Ovary (tissue), 7 donors: ENCODE measurements at regions not wholly inside any gene's neighbourhood (a gene's known extent, or its start where the extent isn't known, plus 50 kb on each side); places are given as distances from the start of the nearest gene placed in this dataset.

Experiments used
- DNase-seq, 5 donors: peaks; one replicate each; pipeline ENCODE4 v3.0.0-alpha.2; 2019 to 2020
- H3K27ac ChIP-seq, 2 donors: fragments of 200-600 bp; one replicate each; pipeline versions ENCODE4 v1.5.1 to v1.8.0; 2019 to 2022
- H3K27me3 ChIP-seq: fragments of 200-600 bp; one replicate; pipeline ENCODE4 v1.8.0; 2022
- H3K36me3 ChIP-seq: fragments of 200-600 bp; sonication (generic); one replicate; pipeline ENCODE4 v1.5.1; 2019
- H3K4me1 ChIP-seq: one replicate; pipeline ENCODE4 v1.8.1; 2013; ENCODE audit warnings: mild to moderate bottlenecking, moderate library complexity; ENCODE audit not compliant: insufficient read depth
- H3K4me3 ChIP-seq: fragments of 200-600 bp; sonication (generic); one replicate; pipeline ENCODE4 v1.5.1; 2017
- H3K9me3 ChIP-seq, 2 donors: fragments of 200-600 bp in 1 of 2; sonication (generic) in 1 of 2; one replicate each; pipeline versions ENCODE4 v1.5.1 to v1.8.1; 2013 to 2019; ENCODE audit warnings: mild to moderate bottlenecking in 1 of 2, moderate library complexity in 1 of 2
- EP300 ChIP-seq: sonication (generic); formaldehyde crosslinking; IDR thresholded peaks from one replicate; pipeline ENCODE4 v1.6.1; 2017; ENCODE audit warnings: antibody characterized with exemption
- POLR2A ChIP-seq: fragments of 450-650 bp; IDR thresholded peaks from one replicate; pipeline ENCODE4 v1.6.1; 2017; ENCODE audit warnings: antibody characterized with exemption, mild to moderate bottlenecking, moderate library complexity
- WGBS, 3 donors: extraction: QIAGEN DNeasy Blood & Tissue Kit in 1 of 3; methylation state at CpG; one replicate each; pipeline versions ENCODE4 v1.1.5 to v1.1.7; 2013 to 2017; 5-methylcytosine and 5-hydroxymethylcytosine counted together
- intact Hi-C, 4 donors: fragments of 100-400 bp; cut with DNase I; formaldehyde crosslinking; loops; one replicate each; pipeline versions ENCODE4 v1.11.0 to v1.15.1; 2022 to 2023
- TF ChIP-seq, protein P1 (sequence below), 3 donors: fragments of 450-650 bp in 2 of 3; fragments of 200-600 bp in 1 of 3; IDR thresholded peaks; one replicate each; pipeline versions ENCODE4 v1.5.1 to v1.8.0; 2016 to 2022; ENCODE audit warnings: antibody characterized with exemption in 3 of 3, mild to moderate bottlenecking in 1 of 3
- donor health status: DM: no; HTN: no; CAD: no; lungs with moderate emphysema.
- donor health status: DM: no; HTN: no; CAD: no.
- donor health status: Bipolar disorder and iron deficiency.
- donor health status: DM: no; HTN: no; CAD: no.
- donor health status: DM: yes; HTN: yes; CAD: no.

DNA sequence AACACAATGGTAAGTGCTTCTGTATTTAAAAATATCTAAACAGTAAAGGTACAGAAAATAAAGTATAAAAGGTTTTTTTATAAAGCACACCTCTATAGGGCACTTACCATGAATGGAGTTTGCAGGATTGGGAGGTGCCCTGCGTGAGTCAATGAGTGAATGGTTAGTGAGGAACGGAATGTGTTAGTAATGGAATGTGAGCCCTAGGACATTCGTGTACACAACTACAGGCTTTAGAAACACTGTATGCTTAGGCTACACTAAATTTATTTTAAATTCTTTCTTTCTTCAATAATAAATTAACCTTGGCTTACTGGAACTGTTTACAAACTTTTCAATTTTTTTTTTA lies 337.9 kb upstream of the SLC39A10 start:
- intact Hi-C loops, result no loop called here
- H3K36me3 ChIP-seq, result no peaks in the 10 kb centered on the region
- no peak for DNase-seq
- H3K4me3 ChIP-seq, result no peak overlapping the region
- H3K27me3 ChIP-seq, result no peaks in the 10 kb centered on the region
- WGBS, 3 donors, result 6 to 23% (median 10%) methylated on average over 3 of the region's 3 CpGs
- H3K4me1 ChIP-seq, result no peaks in the 10 kb centered on the region
- TF ChIP-seq EP300 (no peak), POLR2A (no peak)
- TF ChIP-seq, protein P1, sequence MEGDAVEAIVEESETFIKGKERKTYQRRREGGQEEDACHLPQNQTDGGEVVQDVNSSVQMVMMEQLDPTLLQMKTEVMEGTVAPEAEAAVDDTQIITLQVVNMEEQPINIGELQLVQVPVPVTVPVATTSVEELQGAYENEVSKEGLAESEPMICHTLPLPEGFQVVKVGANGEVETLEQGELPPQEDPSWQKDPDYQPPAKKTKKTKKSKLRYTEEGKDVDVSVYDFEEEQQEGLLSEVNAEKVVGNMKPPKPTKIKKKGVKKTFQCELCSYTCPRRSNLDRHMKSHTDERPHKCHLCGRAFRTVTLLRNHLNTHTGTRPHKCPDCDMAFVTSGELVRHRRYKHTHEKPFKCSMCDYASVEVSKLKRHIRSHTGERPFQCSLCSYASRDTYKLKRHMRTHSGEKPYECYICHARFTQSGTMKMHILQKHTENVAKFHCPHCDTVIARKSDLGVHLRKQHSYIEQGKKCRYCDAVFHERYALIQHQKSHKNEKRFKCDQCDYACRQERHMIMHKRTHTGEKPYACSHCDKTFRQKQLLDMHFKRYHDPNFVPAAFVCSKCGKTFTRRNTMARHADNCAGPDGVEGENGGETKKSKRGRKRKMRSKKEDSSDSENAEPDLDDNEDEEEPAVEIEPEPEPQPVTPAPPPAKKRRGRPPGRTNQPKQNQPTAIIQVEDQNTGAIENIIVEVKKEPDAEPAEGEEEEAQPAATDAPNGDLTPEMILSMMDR (IDR thresholded peaks at IDR 0.05), result no peak
- H3K9me3 ChIP-seq, result no peaks in the 10 kb centered on the region
- H3K27ac ChIP-seq, result no peak overlapping the region

DNA sequence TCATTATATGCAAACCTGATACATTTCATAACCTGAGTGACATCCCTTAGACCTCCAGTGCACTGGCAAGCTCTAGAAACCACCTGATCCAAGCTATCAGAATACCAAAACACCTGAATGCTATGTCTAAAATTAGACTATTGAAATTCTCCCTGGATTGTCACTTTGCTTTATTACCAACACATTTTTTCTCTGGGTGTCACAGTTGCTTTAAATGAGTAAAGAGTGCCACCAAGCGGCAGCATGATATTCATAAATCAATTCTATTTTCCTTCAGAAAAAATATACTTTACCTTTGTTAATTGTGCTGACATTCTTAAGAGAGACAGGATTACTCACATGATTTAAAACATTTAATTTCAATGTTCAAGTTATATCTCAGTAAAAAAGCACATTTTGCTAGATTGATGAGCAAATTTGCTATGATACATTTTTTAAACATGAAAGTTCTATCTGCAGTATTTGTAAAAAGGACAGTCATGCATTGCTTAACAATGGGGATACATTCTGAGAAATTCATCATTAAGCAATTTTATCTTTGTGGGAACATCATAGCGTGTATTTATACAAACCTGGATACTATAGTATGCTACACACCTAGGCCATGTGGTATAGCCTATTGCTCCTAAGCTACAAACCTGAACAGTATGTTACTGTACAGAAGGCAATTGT lies 338.4 kb upstream of the SLC39A10 start:
- Histone ChIP-seq H3K4me3 (no peak overlapping the region), H3K9me3 (no peaks in the 10 kb centered on the region), H3K36me3 (no peaks in the 10 kb centered on the region), H3K4me1 (no peaks in the 10 kb centered on the region), H3K27ac (no peak overlapping the region), H3K27me3 (no peaks in the 10 kb centered on the region)
- TF ChIP-seq, protein P1 (IDR thresholded peaks at IDR 0.05), result no peak
- TF ChIP-seq EP300 (no peak), POLR2A (no peak)
- 7 to 9% (median 8%) methylated on average over 2 of the region's 2 CpGs for WGBS, 3 donors
- intact Hi-C loops, result no loop called here
- no peak for DNase-seq

DNA sequence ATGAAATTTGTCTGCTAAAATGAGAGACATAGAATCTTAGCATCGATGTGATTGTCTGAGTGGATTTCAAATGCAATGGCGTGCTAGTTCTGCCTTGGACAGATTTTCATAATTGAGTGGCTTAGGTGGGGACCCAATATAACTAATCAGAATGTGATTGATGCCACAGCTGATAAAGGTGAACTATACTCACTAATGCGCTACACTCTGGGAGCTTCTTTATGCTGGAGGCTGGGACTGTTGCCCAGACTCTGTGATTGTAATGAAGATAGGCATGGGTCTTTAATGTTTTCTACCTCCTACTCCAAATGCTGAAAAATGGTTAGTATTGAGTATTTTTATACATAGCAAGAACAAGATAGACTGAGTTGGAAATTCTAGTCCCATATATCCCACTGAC lies 339.5 kb upstream of the SLC39A10 start:
- 91 to 97% (median 92%) methylated on average over 3 of the region's 3 CpGs for WGBS, 3 donors
- no peak for TF ChIP-seq EP300
- no peak for TF ChIP-seq POLR2A
- TF ChIP-seq, protein P1 (IDR thresholded peaks at IDR 0.05), result no peak
- no peaks in the 10 kb centered on the region for H3K4me1 ChIP-seq
- no peaks in the 10 kb centered on the region for H3K27me3 ChIP-seq
- H3K4me3 ChIP-seq, result no peak overlapping the region
- H3K36me3 ChIP-seq, result no peaks in the 10 kb centered on the region
- no peak overlapping the region for H3K27ac ChIP-seq
- intact Hi-C loops, result no loop called here
- DNase-seq, result no peak
- H3K9me3 ChIP-seq, result no peaks in the 10 kb centered on the region

DNA sequence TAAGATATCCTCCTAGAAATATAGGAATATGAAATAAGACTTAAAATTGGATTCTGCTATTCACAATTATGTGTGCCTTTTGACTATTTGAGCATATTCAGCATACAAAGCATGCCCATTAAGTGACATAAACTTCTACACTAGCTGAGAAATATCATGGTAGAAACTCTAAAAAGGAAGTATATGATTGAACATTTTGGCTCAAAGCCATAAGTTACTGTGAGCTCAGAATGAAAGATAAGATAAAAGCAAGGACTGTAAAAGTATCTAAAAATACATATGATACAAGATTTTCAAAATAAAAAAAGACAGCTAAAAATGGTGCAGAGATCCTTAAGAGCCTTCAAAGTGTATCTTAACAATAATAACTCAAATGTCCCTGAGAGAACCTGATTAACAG lies 340.5 kb upstream of the SLC39A10 start:
- Histone ChIP-seq H3K4me3 (no peak overlapping the region), H3K4me1 (no peaks in the 10 kb centered on the region), H3K27me3 (no peaks in the 10 kb centered on the region), H3K36me3 (no peaks in the 10 kb centered on the region), H3K9me3 (no peaks in the 10 kb centered on the region), H3K27ac (no peak overlapping the region)
- intact Hi-C loops, result no loop called here
- no peak for DNase-seq
- TF ChIP-seq, protein P1 (IDR thresholded peaks at IDR 0.05), result no peak
- no peak for TF ChIP-seq POLR2A
- TF ChIP-seq EP300, result no peak
